MM.1S (cell line): ENCODE measurements at regions not wholly inside any gene's neighbourhood (a gene's known extent, or its start where the extent isn't known, plus 50 kb on each side); places are given as distances from the start of the nearest gene placed in this dataset.

Experiments
- DNase-seq: peaks from one replicate; pipeline ENCODE4 v3.0.0-alpha.2; 2015
- H2AFZ ChIP-seq: fragments of 300-600 bp; sonication (generic); 2 replicates; pipeline ENCODE4 v1.6.0; 2016; ENCODE audit warnings: antibody characterized with exemption, low read length
- H3F3A ChIP-seq: fragments of 300-600 bp; sonication (generic); 2 replicates; pipeline ENCODE4 v1.6.1; 2016; ENCODE audit warnings: mild to moderate bottlenecking, antibody characterized with exemption, low read length, moderate library complexity, mixed read lengths; ENCODE audit not compliant: insufficient read depth
- H3K27ac ChIP-seq: fragments of 300-600 bp; sonication (generic); 2 replicates; pipeline ENCODE4 v1.5.1; 2016; ENCODE audit warnings: mild to moderate bottlenecking, low read length
- H3K27me3 ChIP-seq: fragments of 300-600 bp; sonication (generic); replicated peaks from 2 replicates; pipeline ENCODE4 v1.6.0; 2016; ENCODE audit warnings: low read length; ENCODE audit not compliant: insufficient read depth
- H3K36me3 ChIP-seq: fragments of 300-600 bp; sonication (generic); replicated peaks from 2 replicates; pipeline ENCODE4 v1.6.1; 2016; ENCODE audit warnings: mild to moderate bottlenecking, low read length, mixed read lengths; ENCODE audit not compliant: insufficient read depth
- H3K4me1 ChIP-seq: fragments of 300-600 bp; sonication (generic); 2 replicates; pipeline ENCODE4 v1.6.1; 2016; ENCODE audit warnings: low read length, mixed read lengths
- H3K4me2 ChIP-seq: fragments of 300-600 bp; sonication (generic); 2 replicates; pipeline ENCODE4 v1.6.0; 2016; ENCODE audit warnings: low read depth, low read length
- H3K4me3 ChIP-seq: fragments of 300-600 bp; sonication (generic); 2 replicates; pipeline ENCODE4 v1.5.1; 2016; ENCODE audit warnings: low read length, mixed read lengths
- H3K79me2 ChIP-seq: fragments of 300-600 bp; sonication (generic); 2 replicates; pipeline ENCODE4 v1.6.1; 2016; ENCODE audit warnings: mixed run types, low read length, mixed read lengths
- H3K9ac ChIP-seq: fragments of 300-600 bp; sonication (generic); 2 replicates; pipeline ENCODE4 v1.6.1; 2016; ENCODE audit warnings: low read length, mixed read lengths
- H3K9me2 ChIP-seq: fragments of 300-600 bp; sonication (generic); replicated peaks from 2 replicates; pipeline ENCODE4 v1.6.1; 2016; ENCODE audit warnings: mild to moderate bottlenecking, low read length, mixed read lengths; ENCODE audit not compliant: insufficient read depth
- H3K9me3 ChIP-seq: fragments of 300-600 bp; sonication (generic); replicated peaks from 2 replicates; pipeline ENCODE4 v1.6.1; 2016; ENCODE audit warnings: mild to moderate bottlenecking, low read length, mixed read lengths; ENCODE audit not compliant: insufficient read depth
- H4K20me1 ChIP-seq: fragments of 300-600 bp; sonication (generic); 2 replicates; pipeline ENCODE4 v1.6.1; 2016; ENCODE audit warnings: mild to moderate bottlenecking, low read length, moderate library complexity, mixed read lengths; ENCODE audit not compliant: insufficient read depth
- EZH2 ChIP-seq: fragments of 300-600 bp; sonication (generic); optimal IDR thresholded peaks from 2 replicates; pipeline ENCODE3; 2017; ENCODE audit warnings: low read depth, mild to moderate bottlenecking, antibody characterized with exemption, low read length, mixed read lengths
- EZH2phosphoT487 ChIP-seq: fragments of 300-600 bp; sonication (generic); IDR thresholded peaks from 2 replicates; pipeline ENCODE4 v1.6.1; 2018; ENCODE audit warnings: antibody characterized with exemption, low read length
- TF ChIP-seq, protein P1 (sequence below): fragments of 300-600 bp; sonication (generic); IDR thresholded peaks from 2 replicates; pipeline ENCODE4 v1.5.1; 2016; ENCODE audit warnings: antibody characterized with exemption, low read length, mixed read lengths

DNA sequence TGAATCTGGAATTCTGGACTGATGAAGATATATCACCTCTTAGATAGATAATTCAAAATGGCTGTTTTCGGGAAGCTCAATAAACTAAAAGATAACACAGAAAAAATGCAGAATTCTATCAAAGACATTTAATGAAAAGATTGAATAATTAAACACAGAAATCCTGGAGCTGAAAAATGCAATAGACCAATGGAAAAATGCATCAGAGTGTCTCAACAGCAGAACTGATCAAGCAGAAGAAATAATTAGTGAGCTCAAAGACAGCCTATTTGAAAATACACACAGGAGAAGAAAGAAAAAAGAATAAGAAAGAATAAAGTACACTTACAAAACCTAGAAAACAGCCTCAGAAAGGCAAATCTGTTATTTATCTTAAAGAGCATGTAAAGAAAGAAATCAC lies 356.4 kb upstream of the B3GAT1 start:
- Histone ChIP-seq H2AFZ (no peak overlapping the region), H3K27ac (no peak overlapping the region), H3K4me1 (no peaks in the 10 kb centered on the region), H3K79me2 (no peaks in the 10 kb centered on the region), H3K9me2 (no peaks in the 10 kb centered on the region), H3K9ac (no peak overlapping the region), H3F3A (no peaks in the 10 kb centered on the region), H3K9me3 (no peaks in the 10 kb centered on the region), H3K4me3 (no peak overlapping the region), H3K27me3 (no peaks in the 10 kb centered on the region), H3K36me3 (no peaks in the 10 kb centered on the region), H3K4me2 (no peak overlapping the region), H4K20me1 (no peaks in the 10 kb centered on the region)
- TF ChIP-seq EZH2phosphoT487 (no peak), EZH2 (no peak)
- TF ChIP-seq, protein P1, sequence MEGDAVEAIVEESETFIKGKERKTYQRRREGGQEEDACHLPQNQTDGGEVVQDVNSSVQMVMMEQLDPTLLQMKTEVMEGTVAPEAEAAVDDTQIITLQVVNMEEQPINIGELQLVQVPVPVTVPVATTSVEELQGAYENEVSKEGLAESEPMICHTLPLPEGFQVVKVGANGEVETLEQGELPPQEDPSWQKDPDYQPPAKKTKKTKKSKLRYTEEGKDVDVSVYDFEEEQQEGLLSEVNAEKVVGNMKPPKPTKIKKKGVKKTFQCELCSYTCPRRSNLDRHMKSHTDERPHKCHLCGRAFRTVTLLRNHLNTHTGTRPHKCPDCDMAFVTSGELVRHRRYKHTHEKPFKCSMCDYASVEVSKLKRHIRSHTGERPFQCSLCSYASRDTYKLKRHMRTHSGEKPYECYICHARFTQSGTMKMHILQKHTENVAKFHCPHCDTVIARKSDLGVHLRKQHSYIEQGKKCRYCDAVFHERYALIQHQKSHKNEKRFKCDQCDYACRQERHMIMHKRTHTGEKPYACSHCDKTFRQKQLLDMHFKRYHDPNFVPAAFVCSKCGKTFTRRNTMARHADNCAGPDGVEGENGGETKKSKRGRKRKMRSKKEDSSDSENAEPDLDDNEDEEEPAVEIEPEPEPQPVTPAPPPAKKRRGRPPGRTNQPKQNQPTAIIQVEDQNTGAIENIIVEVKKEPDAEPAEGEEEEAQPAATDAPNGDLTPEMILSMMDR = no peak
- no peak for DNase-seq

- no peaks in the 10 kb centered on the region for H3K27me3 ChIP-seq
- H3K36me3 ChIP-seq = no peaks in the 10 kb centered on the region
- TF ChIP-seq, protein P1 = no peak
- TF ChIP-seq EZH2 (no peak), EZH2phosphoT487 (no peak)
- H3F3A ChIP-seq = no peaks in the 10 kb centered on the region
- H3K9me2 ChIP-seq = no peaks in the 10 kb centered on the region
- DNase-seq = no peak
- no peaks in the 10 kb centered on the region for H3K9me3 ChIP-seq
- no peak overlapping the region for H2AFZ ChIP-seq
- H3K79me2 ChIP-seq = no peaks in the 10 kb centered on the region
- no peaks in the 10 kb centered on the region for H3K4me1 ChIP-seq
- H3K4me3 ChIP-seq = no peak overlapping the region
- no peak overlapping the region for H3K4me2 ChIP-seq
- no peak overlapping the region for H3K9ac ChIP-seq
- H3K27ac ChIP-seq = no peak overlapping the region
- H4K20me1 ChIP-seq = no peaks in the 10 kb centered on the region
These were observed 353.5 kb upstream of the B3GAT1 start for GRCh38 chr11:134765565-134765964.

GRCh38 chr11:134764966-134765365 lies 352.9 kb upstream of the B3GAT1 start:
- TF ChIP-seq EZH2phosphoT487 = no peak
- TF ChIP-seq, protein P1 = no peak
- no peak for TF ChIP-seq EZH2
- Histone ChIP-seq H3K9me3 (no peaks in the 10 kb centered on the region), H3K9me2 (no peaks in the 10 kb centered on the region), H3K27me3 (no peaks in the 10 kb centered on the region), H2AFZ (no peak overlapping the region), H3K79me2 (no peaks in the 10 kb centered on the region), H3F3A (no peaks in the 10 kb centered on the region), H3K9ac (no peak overlapping the region), H3K4me3 (no peak overlapping the region), H3K36me3 (no peaks in the 10 kb centered on the region), H3K27ac (no peak overlapping the region), H3K4me1 (no peaks in the 10 kb centered on the region), H3K4me2 (no peak overlapping the region), H4K20me1 (no peaks in the 10 kb centered on the region)
- DNase-seq = no peak

DNA sequence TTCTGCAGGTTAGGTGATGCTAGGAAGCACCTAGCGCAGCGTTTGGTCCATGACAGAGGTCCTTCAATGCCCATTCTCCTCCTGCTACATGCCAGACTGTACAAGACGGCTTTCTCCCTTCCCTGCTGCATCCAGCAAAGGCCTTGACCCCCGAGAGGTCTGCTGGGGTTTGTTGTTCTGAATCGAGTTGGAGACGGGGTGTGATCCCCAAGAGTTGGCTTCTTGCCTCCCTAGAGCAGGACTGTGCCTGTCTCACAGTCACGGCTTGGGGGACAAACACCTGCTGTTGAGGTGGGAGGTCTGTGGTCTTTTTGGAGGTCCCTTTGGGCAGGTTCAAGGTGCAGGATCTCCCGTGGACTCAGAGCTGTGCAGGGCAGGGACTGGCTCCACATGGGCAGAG lies 352.3 kb upstream of the B3GAT1 start:
- no peaks in the 10 kb centered on the region for H3K4me1 ChIP-seq
- no peaks in the 10 kb centered on the region for H3K27me3 ChIP-seq
- no peak overlapping the region for H3K27ac ChIP-seq
- H3K9ac ChIP-seq = no peak overlapping the region
- no peak for DNase-seq
- H3F3A ChIP-seq = no peaks in the 10 kb centered on the region
- no peaks in the 10 kb centered on the region for H4K20me1 ChIP-seq
- no peaks in the 10 kb centered on the region for H3K36me3 ChIP-seq
- H3K79me2 ChIP-seq = no peaks in the 10 kb centered on the region
- TF ChIP-seq EZH2 (no peak), EZH2phosphoT487 (no peak)
- TF ChIP-seq, protein P1 = no peak
- no peaks in the 10 kb centered on the region for H3K9me3 ChIP-seq
- no peak overlapping the region for H3K4me3 ChIP-seq
- no peaks in the 10 kb centered on the region for H3K9me2 ChIP-seq
- no peak overlapping the region for H3K4me2 ChIP-seq
- H2AFZ ChIP-seq = no peak overlapping the region
